NOMO-1 treated with DMSO at 0.1 percent for 48 hours (cell line): ENCODE measurements at regions not wholly inside any gene's neighbourhood (a gene's known extent, or its start where the extent isn't known, plus 50 kb on each side); places are given as distances from the start of the nearest gene placed in this dataset.

Experiments used
- DNase-seq: peaks from one replicate; lab custom pipeline; 2025; ENCODE audit not compliant: unreplicated experiment; lab: John Stamatoyannopoulos, UW

GRCh38 chr5:118692811-118693342, 295.5 kb downstream of the DTWD2 start:
- no peak for DNase-seq

GRCh38 chr5:118687661-118688621, 300.4 kb downstream of the DTWD2 start:
- no peak for DNase-seq

DNA sequence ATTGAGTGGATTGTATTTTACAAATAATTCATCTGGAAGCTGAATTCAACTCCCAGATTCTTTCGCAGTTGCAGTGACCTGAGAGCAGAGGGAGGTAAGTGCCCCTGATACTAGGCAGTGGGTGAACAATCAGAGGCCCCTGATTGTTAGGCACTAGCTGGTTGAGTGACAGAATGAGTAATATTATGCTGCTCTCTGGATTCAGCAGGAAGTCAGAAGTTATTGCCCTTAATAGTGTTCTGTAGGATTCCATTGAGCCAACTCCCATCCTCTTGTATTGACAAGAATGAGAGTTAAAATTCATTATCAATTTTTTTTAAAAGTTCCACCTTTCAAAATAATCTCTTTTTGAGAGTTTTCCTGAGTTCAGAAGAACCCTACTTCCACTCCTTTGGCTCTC, 301.2 kb downstream of the DTWD2 start:
- DNase-seq, result no peak

DNA sequence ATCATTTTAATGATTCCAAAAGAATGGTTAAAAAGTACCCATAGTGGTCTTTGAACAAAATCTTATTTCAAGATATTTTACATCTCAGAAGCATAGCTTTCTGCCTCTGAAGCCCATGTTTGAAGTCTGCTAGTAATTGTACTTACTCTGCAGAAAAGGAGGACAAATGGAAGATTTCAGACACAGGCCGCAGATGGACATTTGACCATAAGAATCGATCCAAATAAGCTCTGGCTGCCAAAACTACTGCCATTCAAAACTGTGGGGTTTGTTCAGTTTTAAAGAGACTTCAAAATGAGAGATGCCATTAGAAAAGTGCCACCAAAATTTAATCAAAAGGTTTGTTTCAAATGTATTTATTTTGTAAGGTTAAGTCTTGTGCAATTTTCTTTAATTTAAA, 306.7 kb downstream of the DTWD2 start:
- DNase-seq, result no peak

- no peak for DNase-seq
Measured at GRCh38 chr5:118679264-118679940, 308.9 kb downstream of the DTWD2 start.

DNA sequence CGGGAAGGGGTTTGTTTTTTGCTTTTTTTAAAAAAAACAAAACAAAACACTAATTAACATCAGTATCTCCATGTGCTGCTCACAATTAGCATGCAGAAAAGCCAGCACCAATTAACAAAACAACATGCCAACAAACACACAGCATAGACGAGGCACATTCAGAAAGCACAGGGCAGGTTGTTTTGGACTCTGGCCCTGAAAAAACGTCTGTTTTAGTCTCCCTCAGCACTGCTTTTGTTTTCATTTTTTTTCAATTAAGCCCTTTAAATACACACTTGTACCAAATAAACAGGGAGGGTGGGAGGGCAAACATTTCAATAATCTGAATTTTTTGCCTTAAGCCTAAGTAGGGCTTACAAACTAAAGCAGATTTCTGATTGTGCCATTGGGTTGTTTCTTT, 309.6 kb downstream of the DTWD2 start:
- no peak for DNase-seq

DNA sequence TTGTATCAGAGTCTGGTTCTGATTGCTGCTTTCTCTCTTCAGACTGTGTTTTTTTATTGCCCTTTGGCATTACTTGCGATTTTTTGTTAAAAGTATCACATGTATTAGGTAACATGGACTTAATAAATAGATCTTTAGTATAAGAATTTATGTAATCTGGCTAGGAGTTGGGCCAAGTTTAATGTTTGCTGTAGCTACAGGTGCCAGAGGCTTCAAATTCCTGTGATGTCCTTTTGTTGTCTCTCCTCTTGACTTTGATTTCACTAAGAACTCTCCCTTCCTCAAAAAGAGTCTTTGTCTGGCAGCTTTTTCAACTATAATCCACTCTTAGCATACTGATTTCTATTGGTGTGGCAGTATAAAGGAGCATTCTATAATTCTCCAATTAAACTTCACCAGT, 313.1 kb downstream of the DTWD2 start:
- no peak for DNase-seq

- no peak for DNase-seq
Measured at GRCh38 chr5:118657576-118657975, 330.8 kb downstream of the DTWD2 start.

GRCh38 chr5:118653872-118654271, 334.5 kb downstream of the DTWD2 start:
- DNase-seq, result no peak

GRCh38 chr5:118653183-118653582, 335.2 kb downstream of the DTWD2 start:
- DNase-seq, result no peak

DNA sequence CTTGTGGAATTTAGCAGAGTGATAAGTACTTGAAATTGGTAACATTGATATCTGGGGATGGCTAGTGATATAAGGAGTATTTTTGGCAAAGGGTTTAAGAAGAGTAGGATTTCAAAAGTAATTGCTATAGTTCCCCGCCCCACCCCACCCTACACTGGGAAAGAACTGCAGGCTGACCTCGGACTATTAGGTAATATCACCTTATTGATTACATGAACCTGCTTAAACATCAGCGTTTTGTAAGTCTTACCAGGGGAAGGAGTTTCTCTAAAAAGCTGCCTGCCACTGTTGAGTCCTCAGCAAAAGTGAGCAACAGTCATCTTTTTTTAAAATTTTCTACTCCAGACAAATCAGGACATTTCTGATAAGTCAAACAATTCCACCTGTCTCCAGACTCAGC, 337.3 kb downstream of the DTWD2 start:
- DNase-seq, result no peak

- DNase-seq, result no peak
Measured at GRCh38 chr5:118647587-118647986, 340.8 kb downstream of the DTWD2 start.

GRCh38 chr5:118646917-118647316, 341.4 kb downstream of the DTWD2 start:
- DNase-seq, result no peak

GRCh38 chr5:118637947-118638670, 350.2 kb downstream of the DTWD2 start:
- no peak for DNase-seq

- no peak for DNase-seq
Measured at GRCh38 chr5:118628660-118629354, 359.5 kb downstream of the DTWD2 start.

- DNase-seq, result no peak
Measured at GRCh38 chr5:118620233-118620632, 368.1 kb downstream of the DTWD2 start.

DNA sequence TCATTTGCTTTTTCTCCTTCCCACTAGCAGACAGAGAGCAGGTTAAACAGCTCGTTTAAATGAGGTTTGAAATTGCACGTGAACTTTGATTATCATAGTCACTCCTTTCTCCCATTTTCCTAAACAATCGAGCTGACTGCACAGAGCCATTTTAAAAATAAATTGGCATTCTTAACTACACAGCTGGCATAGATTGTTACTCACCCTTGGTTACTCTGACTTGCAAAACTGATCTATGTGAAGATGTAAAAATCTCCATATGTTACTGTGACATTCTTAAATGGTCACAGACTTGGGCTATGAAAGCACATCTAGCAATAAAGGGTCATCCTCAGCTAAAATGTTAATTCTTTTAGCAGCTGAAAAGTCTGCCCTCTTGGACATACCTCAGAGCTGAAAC, 368.5 kb downstream of the DTWD2 start:
- DNase-seq, result no peak

- no peak for DNase-seq
Measured at GRCh38 chr5:118616281-118616680, 372.1 kb downstream of the DTWD2 start.

DNA sequence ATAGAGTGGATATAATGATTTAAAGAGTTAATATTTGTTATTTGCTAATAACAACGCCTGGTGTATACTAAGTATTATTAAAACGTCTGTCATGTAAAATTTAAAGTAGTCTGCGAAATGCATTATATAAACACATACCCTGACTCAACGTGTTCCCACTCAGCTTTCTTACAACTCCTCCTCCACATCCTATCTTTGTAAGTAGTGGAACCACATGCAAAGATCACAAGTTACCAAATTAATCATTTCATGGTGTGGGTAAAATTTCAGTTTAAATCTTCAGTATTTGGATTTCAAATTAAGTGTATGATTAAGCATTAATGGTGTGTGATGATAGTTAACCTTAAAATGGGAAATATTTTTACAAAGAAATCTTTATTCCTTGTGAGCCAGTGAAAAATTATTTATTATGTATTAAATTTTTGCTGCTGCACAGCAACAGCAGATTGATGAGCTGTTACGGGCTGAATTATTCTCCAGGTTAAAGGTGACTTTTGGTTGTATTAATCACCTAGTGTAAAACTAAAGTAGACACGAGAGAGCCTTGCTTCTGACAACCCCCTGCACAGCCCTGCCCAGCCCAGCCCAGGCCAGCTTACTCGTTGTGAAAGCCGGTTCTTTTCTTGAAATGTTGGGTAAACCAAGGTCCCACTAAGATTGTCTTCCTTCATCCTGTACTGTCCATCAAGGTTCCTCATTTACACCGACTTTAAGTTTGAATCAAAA, 373.5 kb downstream of the DTWD2 start:
- no peak for DNase-seq

- peak; percentile 21 for DNase-seq
Measured at GRCh38 chr5:118611332-118611945, 376.9 kb downstream of the DTWD2 start.
